Chondrocyte (in vitro differentiated cells): ENCODE measurements at regions not wholly inside any gene's neighbourhood (a gene's known extent, or its start where the extent isn't known, plus 50 kb on each side); places are given as distances from the start of the nearest gene placed in this dataset.

Experiments
- DNase-seq: peaks from one replicate; pipeline ENCODE4 v3.0.0; 2021; ENCODE audit warnings: mixed read lengths, low spot score
- H3K27ac Mint-ChIP-seq: one replicate; pipeline ENCODE4 v1.8.0; 2021; ENCODE audit warnings: mild to moderate bottlenecking, moderate library complexity, mixed read lengths; ENCODE audit not compliant: unreplicated experiment
- H3K27me3 Mint-ChIP-seq: 2 replicates; pipeline ENCODE4 v1.8.0; 2021; ENCODE audit warnings: low read depth, mixed read lengths
- H3K36me3 Mint-ChIP-seq: 2 replicates; pipeline ENCODE4 v1.8.0; 2021; ENCODE audit warnings: low read depth, mixed read lengths
- H3K4me1 Mint-ChIP-seq: 2 replicates; pipeline ENCODE4 v1.8.0; 2021; ENCODE audit warnings: low read depth, mild to moderate bottlenecking, mixed read lengths
- H3K4me3 Mint-ChIP-seq: one replicate; pipeline ENCODE4 v1.8.0; 2021; ENCODE audit warnings: mild to moderate bottlenecking, moderate library complexity, mixed read lengths; ENCODE audit not compliant: unreplicated experiment
- H3K9me3 Mint-ChIP-seq: 2 replicates; pipeline ENCODE4 v1.8.0; 2021; ENCODE audit warnings: low read depth, mixed read lengths
- CTCF ChIP-seq: fragments of 200-600 bp; sonication (generic); IDR thresholded peaks from 2 replicates; pipeline ENCODE4 v1.5.0; 2021; ENCODE audit warnings: antibody characterized with exemption, mild to moderate bottlenecking, moderate library complexity

GRCh38 chr6:22708469-22708868, 139.1 kb downstream of the HDGFL1 start:
- no peak for DNase-seq
- H3K27ac Mint-ChIP-seq: no peak overlapping the region
- no peaks in the 10 kb centered on the region for H3K27me3 Mint-ChIP-seq
- H3K4me1 Mint-ChIP-seq: peaks cover 5% of the 10 kb centered on the region
- no peaks in the 10 kb centered on the region for H3K9me3 Mint-ChIP-seq
- no peak for TF ChIP-seq CTCF
- no peak overlapping the region for H3K4me3 Mint-ChIP-seq
- H3K36me3 Mint-ChIP-seq: no peaks in the 10 kb centered on the region

DNA sequence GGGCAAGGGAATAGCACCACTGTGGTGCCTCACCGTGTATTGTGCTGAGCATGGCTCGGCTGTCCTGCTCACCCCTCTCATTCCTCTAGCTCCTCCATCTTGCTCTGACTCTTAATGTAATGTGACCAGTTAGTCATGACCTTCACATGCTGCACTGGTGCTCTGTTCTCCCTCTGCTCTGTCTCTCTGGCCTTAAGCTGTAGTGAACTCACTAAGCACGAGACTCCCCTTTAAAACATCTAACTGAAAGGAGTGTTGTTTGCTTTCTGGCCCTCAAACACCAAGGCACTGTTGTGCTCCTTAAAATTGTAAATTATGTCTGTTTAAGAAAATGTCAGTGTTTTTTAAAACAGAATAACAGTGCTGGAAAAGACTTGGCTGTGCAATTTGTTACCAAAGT, 140.4 kb downstream of the HDGFL1 start:
- no peak for DNase-seq
- Mint-ChIP-seq H3K27me3 (no peaks in the 10 kb centered on the region), H3K36me3 (no peaks in the 10 kb centered on the region), H3K4me1 (peaks cover 5% of the 10 kb centered on the region), H3K9me3 (no peaks in the 10 kb centered on the region), H3K27ac (no peak overlapping the region), H3K4me3 (no peak overlapping the region)
- TF ChIP-seq CTCF: no peak

- Mint-ChIP-seq H3K36me3 (no peaks in the 10 kb centered on the region), H3K27me3 (no peaks in the 10 kb centered on the region), H3K27ac (no peak overlapping the region), H3K4me1 (no peaks in the 10 kb centered on the region), H3K9me3 (no peaks in the 10 kb centered on the region), H3K4me3 (no peak overlapping the region)
- no peak for DNase-seq
- TF ChIP-seq CTCF: no peak
Observed at GRCh38 chr6:22716721-22717120, 147.4 kb downstream of the HDGFL1 start.

GRCh38 chr6:22717915-22718314, 148.5 kb downstream of the HDGFL1 start:
- Mint-ChIP-seq H3K4me3 (no peak overlapping the region), H3K27ac (no peak overlapping the region), H3K9me3 (peaks cover 5% of the 10 kb centered on the region), H3K4me1 (no peaks in the 10 kb centered on the region), H3K36me3 (peaks cover under 1% of the 10 kb centered on the region), H3K27me3 (no peaks in the 10 kb centered on the region)
- no peak for DNase-seq
- TF ChIP-seq CTCF: no peak

DNA sequence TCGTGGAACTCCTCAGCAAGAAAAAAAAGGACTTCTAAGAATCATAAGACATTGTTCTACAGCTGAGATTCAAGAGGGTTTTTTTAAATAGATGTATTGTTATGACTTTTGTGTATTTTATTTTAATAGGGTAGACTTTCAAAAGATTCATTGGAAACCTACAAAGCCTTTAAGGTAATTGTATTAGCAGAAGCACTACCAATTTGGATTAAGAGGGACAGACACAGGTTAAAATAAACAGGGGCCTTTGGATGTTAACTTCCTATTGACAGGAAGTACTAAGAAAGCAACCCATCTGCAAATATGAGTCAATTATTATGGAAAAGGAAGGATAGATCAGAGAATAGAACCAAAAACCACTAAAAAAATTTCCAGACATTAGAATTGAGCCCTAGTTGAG, 153.5 kb downstream of the HDGFL1 start:
- Mint-ChIP-seq H3K27me3 (no peaks in the 10 kb centered on the region), H3K36me3 (peaks cover 5% of the 10 kb centered on the region), H3K4me1 (peaks cover 6% of the 10 kb centered on the region), H3K9me3 (peaks cover 14% of the 10 kb centered on the region), H3K4me3 (no peak overlapping the region), H3K27ac (no peak overlapping the region)
- no peak for DNase-seq
- TF ChIP-seq CTCF: no peak
